Activated CD8-positive, alpha-beta memory T cell treated with anti-CD3 and anti-CD28 coated beads, Interleukin-2, amount 50 U/mL, for 4 hours (primary cell): ENCODE measurements at regions not wholly inside any gene's neighbourhood (a gene's known extent, or its start where the extent isn't known, plus 50 kb on each side); places are given as distances from the start of the nearest gene placed in this dataset.

Source experiments
- DNase-seq: peaks from one replicate; pipeline ENCODE4 v3.0.0-alpha.2; 2020

DNA sequence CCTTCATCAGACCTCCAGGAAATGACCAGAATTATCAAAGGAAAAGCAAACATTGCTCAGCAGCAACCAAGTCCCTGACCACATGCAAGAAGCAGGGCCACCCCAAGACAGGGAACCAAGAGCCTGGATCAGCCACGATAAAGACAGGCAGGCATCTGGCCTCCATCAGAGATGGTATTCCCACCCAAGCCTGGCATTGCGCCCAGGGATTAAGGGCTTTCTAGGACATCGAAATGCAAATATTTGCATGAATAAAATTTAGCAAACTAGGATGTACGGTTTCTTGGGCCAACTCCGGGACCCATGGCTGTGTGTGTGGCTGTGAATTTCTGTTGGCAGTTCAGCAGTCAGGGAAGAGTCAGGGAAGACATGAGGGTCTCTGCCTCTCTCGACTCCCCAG lies 241.4 kb upstream of the DYNLRB2 start:
- no peak for DNase-seq

GRCh38 chr16:80298676-80299075 lies 242.1 kb upstream of the DYNLRB2 start:
- no peak for DNase-seq

DNA sequence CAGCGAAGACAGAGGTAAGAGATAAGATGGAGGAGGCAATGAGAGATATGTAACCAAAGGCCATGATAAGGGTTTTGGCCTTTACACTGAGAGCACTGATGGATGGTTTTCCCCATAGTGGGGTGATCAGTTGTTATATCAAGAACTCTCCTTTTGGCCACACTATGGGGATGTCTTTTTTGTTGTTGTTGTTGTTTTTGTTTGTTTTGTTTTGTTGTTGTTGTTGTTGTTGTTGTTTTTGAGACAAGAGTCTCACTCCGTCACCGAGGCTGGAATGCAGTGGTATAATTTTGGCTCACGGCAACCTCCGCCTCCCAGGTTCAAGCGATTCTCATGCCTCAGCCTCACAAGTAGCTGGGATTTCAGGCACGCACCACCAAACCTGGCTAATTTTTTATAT lies 244.8 kb upstream of the DYNLRB2 start:
- no peak for DNase-seq

DNA sequence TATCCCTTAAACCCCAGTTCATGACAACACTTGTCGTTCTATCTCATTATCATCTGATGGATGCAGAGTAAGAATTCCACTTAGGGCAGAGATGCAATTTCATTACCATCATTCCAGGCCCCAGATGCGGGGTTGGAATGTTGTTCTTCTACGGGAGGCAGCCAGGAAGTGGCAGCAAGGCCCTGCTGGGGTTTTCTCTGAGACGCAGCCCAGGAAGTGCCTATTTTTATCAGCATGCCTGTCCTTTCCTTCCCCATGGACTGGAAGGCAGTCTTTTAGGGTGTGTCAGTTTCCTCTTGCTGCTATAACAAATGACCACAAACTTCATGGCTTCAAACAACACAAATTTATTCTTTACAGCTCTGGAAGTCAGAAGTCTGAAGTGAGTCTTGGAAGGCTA lies 246.6 kb upstream of the DYNLRB2 start:
- no peak for DNase-seq

DNA sequence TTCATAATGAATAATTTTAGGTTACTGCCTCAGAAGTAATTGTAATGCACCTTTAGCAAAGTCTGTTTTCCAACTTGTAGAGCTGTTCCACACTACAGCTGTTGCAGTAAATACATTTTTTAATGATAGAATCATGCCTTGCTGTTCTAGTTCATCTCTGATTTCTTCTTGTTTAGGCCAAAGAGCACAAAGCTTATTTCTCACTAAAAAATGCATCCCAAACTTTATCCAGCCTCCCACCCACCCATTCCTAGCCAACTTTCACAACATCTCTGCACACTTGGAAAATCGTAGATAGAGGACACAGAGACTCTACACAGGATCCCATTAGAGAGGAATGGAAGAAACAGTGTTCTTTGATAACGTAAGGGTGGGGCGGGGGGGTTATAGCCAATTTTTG lies 252.2 kb upstream of the DYNLRB2 start:
- DNase-seq, result no peak

- DNase-seq, result no peak
These were observed 253.1 kb upstream of the DYNLRB2 start for GRCh38 chr16:80287674-80288073.

- DNase-seq, result no peak
These were observed 255.7 kb upstream of the DYNLRB2 start for GRCh38 chr16:80285104-80285503.

GRCh38 chr16:80283466-80284392 lies 257.1 kb upstream of the DYNLRB2 start:
- no peak for DNase-seq

DNA sequence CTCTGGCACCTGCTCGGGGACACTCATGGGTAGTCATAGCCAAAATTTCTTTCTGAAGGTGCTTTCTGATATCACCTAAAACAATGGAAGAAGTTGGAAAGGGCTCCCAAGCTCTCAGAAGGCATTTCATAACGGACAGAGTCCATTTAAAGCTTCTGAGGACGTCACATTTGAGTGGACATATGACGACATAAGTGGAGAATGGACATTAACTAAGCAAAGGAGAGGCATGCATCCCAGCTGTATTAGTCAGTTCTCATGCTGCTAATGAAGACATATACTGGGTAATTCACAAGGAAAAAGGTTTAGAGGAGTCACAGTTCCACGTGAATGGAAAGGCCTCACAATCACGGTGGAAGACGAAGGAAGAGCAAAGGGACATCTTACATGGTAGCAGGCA lies 260.2 kb upstream of the DYNLRB2 start:
- no peak for DNase-seq

- no peak for DNase-seq
These were observed 261.1 kb upstream of the DYNLRB2 start for GRCh38 chr16:80279656-80280055.

- DNase-seq, result no peak
These were observed 263.6 kb upstream of the DYNLRB2 start for GRCh38 chr16:80277182-80277581.

GRCh38 chr16:80274576-80275191 lies 266.1 kb upstream of the DYNLRB2 start:
- no peak for DNase-seq

GRCh38 chr16:80273635-80274538 lies 266.9 kb upstream of the DYNLRB2 start:
- DNase-seq, result no peak

DNA sequence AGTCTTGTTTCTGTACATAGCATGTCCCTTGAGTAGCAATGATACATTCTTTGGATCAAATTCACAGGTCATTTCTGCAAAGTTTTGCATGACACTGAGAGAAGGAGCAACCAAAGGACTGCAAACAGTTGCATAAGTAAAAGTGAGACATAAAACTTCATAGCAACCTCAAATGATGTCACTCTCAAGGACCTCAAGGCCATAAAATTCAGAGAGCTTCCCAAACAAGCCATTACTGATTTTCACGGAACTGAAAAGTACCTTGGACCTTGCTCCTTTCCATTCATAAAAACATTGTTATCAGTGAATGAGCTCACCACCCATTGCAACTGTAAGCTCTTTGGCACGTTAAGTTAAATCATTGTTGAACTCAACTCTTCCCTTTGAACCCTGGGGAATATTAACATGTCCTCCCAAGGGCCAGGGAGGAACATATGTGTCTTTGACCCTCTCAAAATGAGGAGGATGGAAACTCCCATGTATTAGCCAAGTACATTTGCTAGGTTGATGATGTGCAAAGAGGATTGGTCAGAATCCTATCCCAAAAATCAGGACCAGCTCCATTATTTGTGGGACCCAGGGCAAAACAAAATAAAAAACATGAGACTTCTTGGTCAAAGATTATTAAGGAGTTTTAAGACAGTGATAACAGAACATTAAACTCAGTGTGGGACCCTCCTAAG lies 275.0 kb upstream of the DYNLRB2 start:
- no peak for DNase-seq

DNA sequence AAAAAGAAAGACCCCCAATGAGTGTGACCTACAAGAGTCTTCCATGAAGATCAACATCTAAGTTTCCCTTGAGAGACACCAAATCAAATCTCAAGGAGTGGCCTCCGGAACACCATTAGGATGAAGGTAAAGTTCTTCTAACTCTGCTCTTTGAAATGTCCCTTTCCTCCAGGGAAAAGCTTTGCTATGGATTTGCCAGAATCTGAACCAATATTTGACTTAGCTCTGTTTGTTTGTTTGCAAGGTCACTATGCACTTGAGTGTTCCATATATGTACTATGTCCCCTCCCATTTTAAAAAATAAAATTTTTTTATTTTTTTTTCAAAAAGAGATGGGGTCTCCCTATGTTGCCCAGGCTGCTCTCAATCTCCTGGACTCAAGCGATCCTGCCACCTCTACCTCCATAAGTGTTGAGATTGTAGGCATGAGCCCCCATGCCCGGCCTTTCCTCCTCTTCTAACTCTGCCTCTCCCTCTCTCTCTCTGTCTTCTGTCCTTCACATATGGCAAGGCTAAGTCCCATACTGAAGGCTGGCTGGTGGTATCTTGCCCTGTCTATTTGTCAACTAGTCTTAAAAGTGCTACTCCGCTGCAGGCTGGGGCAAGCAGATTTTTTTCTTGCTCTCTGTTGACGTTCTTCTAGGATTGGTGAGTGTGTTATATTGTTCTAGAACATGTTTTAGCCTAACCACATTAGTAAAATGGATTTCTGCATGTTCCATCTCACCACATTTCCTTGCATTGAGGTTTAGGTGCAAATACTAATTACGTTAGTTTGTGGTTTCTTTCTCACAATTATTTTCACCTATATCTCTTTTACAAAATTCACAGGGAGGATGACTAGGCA lies 276.7 kb upstream of the DYNLRB2 start:
- no peak for DNase-seq

DNA sequence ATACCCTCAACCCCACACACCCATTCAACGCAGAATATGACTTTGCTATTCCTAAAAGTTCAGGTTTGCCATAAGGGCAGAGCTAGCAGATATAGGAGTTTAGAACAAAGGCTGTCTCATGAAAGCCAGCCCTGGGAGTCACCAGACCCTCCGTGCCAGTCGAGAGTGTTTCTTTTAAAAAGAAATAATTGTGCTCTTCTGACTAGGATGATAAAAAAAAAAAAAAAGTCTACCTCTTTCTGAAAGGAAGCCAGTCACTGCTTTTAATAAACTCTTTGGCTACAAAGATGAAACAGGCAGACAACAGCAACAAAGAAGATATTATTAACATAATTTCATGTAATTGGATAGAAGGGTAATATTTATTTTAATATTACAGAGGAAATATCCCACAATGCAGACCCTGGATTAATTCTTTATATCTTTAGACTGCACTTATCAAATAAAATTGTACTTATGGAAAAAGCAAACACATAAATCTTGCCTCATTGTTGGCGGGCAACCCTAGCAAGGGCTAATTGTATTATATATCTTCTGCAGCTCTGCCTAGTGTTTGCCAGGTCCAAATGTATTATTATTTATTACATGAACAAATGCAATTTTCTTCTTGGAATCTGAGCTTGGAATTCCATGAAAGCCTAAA lies 277.5 kb upstream of the DYNLRB2 start:
- DNase-seq, result no peak

DNA sequence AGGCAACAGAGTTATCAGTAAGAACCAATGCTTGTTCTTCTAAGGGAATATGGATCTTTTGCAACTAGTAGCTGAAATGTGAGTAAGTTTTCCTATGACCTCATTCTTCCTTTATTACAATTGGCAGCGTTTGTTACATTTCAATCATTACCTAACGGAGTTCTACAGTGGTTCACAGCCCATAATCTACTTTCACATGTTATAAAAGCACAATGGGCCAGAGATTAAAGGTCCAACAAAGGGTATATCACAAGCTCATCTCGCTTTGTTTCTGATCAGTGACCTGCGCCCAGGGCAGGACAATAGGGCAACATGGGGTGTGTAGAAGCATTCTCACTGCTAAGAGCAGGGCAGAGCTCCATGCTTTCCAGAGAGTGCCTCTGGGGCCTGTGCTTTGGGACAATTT lies 279.9 kb upstream of the DYNLRB2 start:
- no peak for DNase-seq

- no peak for DNase-seq
These were observed 281.4 kb upstream of the DYNLRB2 start for GRCh38 chr16:80259290-80259805.

GRCh38 chr16:80258407-80258806 lies 282.4 kb upstream of the DYNLRB2 start:
- DNase-seq, result no peak

DNA sequence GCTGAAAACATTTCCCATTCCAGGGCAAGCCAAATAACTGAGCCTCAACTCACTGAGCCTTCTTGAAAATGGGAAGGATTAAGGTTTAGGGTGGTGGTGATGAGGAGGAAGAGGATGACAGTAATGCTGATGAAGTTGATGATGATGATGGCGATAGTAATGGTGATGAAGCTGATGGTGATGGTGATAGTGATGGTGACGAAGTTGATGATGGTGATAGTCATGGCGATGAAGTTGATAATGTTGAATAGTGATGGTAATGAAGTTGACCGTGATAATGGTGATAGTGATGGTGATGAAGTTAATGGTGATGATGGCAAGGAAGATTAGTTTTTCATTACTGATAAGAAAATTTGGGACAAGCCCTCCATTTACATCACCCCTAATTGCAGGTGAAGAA lies 285.8 kb upstream of the DYNLRB2 start:
- DNase-seq, result no peak

DNA sequence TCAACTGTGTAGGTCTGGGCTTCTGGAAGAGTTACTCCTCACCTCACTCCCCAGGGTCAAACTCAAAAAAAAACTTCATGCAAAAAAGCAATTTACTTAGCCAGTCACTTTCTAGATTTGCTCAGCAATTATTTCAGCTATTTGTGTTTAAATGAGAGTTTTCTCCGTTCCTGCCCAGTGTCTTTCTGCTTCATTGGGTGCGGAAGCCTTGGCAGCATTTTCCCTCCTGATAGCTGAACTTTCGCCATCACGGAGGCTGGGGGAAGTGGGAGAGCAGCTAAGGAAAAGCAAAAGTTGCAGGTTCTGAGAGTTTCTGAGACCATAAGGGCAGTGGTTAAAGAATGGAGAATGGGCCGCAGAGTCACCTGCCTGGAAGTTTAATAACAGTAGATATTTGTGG lies 287.1 kb upstream of the DYNLRB2 start:
- no peak for DNase-seq
